WTC11 (cell line): ENCODE measurements at regions not wholly inside any gene's neighbourhood (a gene's known extent, or its start where the extent isn't known, plus 50 kb on each side); places are given as distances from the start of the nearest gene placed in this dataset.
A peak's percentile ranks its signal among the peaks of the same experiment; 100 is the strongest.

ENCODE experiments used
- ATAC-seq: fragments of 200-7000 bp; cut with Tn5 transposase; 2 replicates; pipeline ENCODE4 v1.10.0; 2021; ENCODE audit warnings: mild to moderate bottlenecking, moderate library complexity
- CTCF ChIA-PET: fragments of 300-600 bp; sonication (Branson Sonifier 250); formaldehyde crosslinking; loops from one replicate; lab custom pipeline; 2021; ENCODE audit warnings: antibody characterized with exemption; lab: Charles Lee
- POLR2A ChIA-PET: fragments of 350-600 bp; sonication (Branson Sonifier 250); formaldehyde crosslinking; loops from one replicate; lab custom pipeline; 2021; ENCODE audit warnings: antibody characterized with exemption; lab: Charles Lee
- DNase-seq: peaks from one replicate; pipeline ENCODE4 v3.0.0; 2021; ENCODE audit warnings: low spot score
- H3K27ac Mint-ChIP-seq: 2 replicates; pipeline ENCODE4 v1.8.0; 2021; ENCODE audit warnings: mixed read lengths
- H3K27me3 Mint-ChIP-seq: 2 replicates; pipeline ENCODE4 v1.8.0; 2021; ENCODE audit warnings: low read depth, mild to moderate bottlenecking, moderate library complexity, mixed read lengths
- H3K36me3 Mint-ChIP-seq: 2 replicates; pipeline ENCODE4 v1.8.0; 2021; ENCODE audit warnings: mixed read lengths
- H3K4me1 Mint-ChIP-seq: 2 replicates; pipeline ENCODE4 v1.8.0; 2022; ENCODE audit warnings: mixed read lengths
- H3K4me3 Mint-ChIP-seq: 2 replicates; pipeline ENCODE4 v1.8.0; 2021; ENCODE audit warnings: mild to moderate bottlenecking, moderate library complexity, mixed read lengths
- H3K9me3 Mint-ChIP-seq: 2 replicates; pipeline ENCODE4 v1.8.0; 2021; ENCODE audit warnings: mixed read lengths
- ARID4B ChIP-seq: sonication (generic); formaldehyde crosslinking; IDR thresholded peaks from 2 replicates; pipeline ENCODE4 v1.8.0; 2023; ENCODE audit warnings: missing genetic modification reagents, mild to moderate bottlenecking, borderline replicate concordance
- CDX4 ChIP-seq: fragments of 250-450 bp; sonication (Bioruptor Pico); IDR thresholded peaks from 2 replicates; pipeline ENCODE4 v1.9.0; 2021; ENCODE audit warnings: moderate library complexity, mild to moderate bottlenecking, inconsistent platforms, borderline replicate concordance
- CREB1 ChIP-seq: sonication (generic); formaldehyde crosslinking; IDR thresholded peaks from 2 replicates; pipeline ENCODE4 v1.8.0; 2023; ENCODE audit warnings: mild to moderate bottlenecking, missing genetic modification reagents
- E2F4 ChIP-seq: sonication (generic); formaldehyde crosslinking; IDR thresholded peaks from 2 replicates; pipeline ENCODE4 v1.8.1; 2022; ENCODE audit warnings: low read depth, mild to moderate bottlenecking, moderate library complexity, missing genetic modification reagents, borderline replicate concordance
- EMX1 ChIP-seq: fragments of 250-450 bp; sonication (Bioruptor Pico); IDR thresholded peaks from 2 replicates; pipeline ENCODE4 v1.8.0; 2021; ENCODE audit warnings: mild to moderate bottlenecking
- IRF2 ChIP-seq: sonication (generic); formaldehyde crosslinking; IDR thresholded peaks from 2 replicates; pipeline ENCODE4 v1.8.0; 2022; ENCODE audit warnings: low read depth, missing genetic modification reagents, borderline replicate concordance
- NFATC4 ChIP-seq: fragments of 250-450 bp; sonication (Bioruptor Pico); IDR thresholded peaks from 2 replicates; pipeline ENCODE4 v1.9.0; 2021; ENCODE audit warnings: mild to moderate bottlenecking
- NFE2L1 ChIP-seq: sonication (generic); formaldehyde crosslinking; IDR thresholded peaks from 2 replicates; pipeline ENCODE4 v1.8.1; 2023; ENCODE audit warnings: missing genetic modification reagents
- SMAD3 ChIP-seq: sonication (generic); formaldehyde crosslinking; IDR thresholded peaks from 2 replicates; pipeline ENCODE4 v1.8.0; 2022; ENCODE audit warnings: missing genetic modification reagents, mild to moderate bottlenecking, borderline replicate concordance
- TEAD4 ChIP-seq: sonication (generic); formaldehyde crosslinking; IDR thresholded peaks from 2 replicates; pipeline ENCODE4 v1.8.0; 2022; ENCODE audit warnings: mild to moderate bottlenecking, missing genetic modification reagents
- ZNF263 ChIP-seq: sonication (generic); formaldehyde crosslinking; IDR thresholded peaks from 2 replicates; pipeline ENCODE4 v1.8.1; 2022; ENCODE audit warnings: low read depth, mild to moderate bottlenecking, moderate library complexity, missing genetic modification reagents
- TF ChIP-seq, protein P1 (sequence below): fragments of 250-450 bp; sonication (Bioruptor Pico); IDR thresholded peaks from 2 replicates; pipeline ENCODE4 v1.9.0; 2021; ENCODE audit warnings: mild to moderate bottlenecking
- TF ChIP-seq, protein P2 (sequence below): sonication (generic); formaldehyde crosslinking; IDR thresholded peaks from 2 replicates; pipeline ENCODE4 v1.8.1; 2023; ENCODE audit warnings: mild to moderate bottlenecking, moderate library complexity, missing genetic modification reagents
- TF ChIP-seq, protein P3 (sequence below): fragments of 250-450 bp; sonication (Bioruptor Pico); IDR thresholded peaks from 2 replicates; pipeline ENCODE4 v1.9.0; 2021; ENCODE audit warnings: mild to moderate bottlenecking

GRCh38 chrY:13094904-13095600, 190.4 kb downstream of the DDX3Y start:
- no peaks in the 10 kb centered on the region for H3K27me3 Mint-ChIP-seq
- H3K36me3 Mint-ChIP-seq, result peaks cover 18% of the 10 kb centered on the region
- ChIA-PET POLR2A (no interaction called here), CTCF (no interaction called here)
- peak overlapping the region; percentile 68 for H3K27ac Mint-ChIP-seq
- no peak overlapping the region for H3K4me3 Mint-ChIP-seq
- TF ChIP-seq, protein P1, sequence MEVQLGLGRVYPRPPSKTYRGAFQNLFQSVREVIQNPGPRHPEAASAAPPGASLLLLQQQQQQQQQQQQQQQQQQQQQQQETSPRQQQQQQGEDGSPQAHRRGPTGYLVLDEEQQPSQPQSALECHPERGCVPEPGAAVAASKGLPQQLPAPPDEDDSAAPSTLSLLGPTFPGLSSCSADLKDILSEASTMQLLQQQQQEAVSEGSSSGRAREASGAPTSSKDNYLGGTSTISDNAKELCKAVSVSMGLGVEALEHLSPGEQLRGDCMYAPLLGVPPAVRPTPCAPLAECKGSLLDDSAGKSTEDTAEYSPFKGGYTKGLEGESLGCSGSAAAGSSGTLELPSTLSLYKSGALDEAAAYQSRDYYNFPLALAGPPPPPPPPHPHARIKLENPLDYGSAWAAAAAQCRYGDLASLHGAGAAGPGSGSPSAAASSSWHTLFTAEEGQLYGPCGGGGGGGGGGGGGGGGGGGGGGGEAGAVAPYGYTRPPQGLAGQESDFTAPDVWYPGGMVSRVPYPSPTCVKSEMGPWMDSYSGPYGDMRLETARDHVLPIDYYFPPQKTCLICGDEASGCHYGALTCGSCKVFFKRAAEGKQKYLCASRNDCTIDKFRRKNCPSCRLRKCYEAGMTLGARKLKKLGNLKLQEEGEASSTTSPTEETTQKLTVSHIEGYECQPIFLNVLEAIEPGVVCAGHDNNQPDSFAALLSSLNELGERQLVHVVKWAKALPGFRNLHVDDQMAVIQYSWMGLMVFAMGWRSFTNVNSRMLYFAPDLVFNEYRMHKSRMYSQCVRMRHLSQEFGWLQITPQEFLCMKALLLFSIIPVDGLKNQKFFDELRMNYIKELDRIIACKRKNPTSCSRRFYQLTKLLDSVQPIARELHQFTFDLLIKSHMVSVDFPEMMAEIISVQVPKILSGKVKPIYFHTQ (CRISPR knock-in tag), result no peak
- TF ChIP-seq ZNF263 (CRISPR knock-in tag) (no peak), EMX1 (CRISPR knock-in tag) (no peak), TEAD4 (no peak)
- H3K4me1 Mint-ChIP-seq, result peaks cover 54% of the 10 kb centered on the region
- peaks cover 24% of the 10 kb centered on the region for H3K9me3 Mint-ChIP-seq
- no peak for ATAC-seq
- no peak for DNase-seq

DNA sequence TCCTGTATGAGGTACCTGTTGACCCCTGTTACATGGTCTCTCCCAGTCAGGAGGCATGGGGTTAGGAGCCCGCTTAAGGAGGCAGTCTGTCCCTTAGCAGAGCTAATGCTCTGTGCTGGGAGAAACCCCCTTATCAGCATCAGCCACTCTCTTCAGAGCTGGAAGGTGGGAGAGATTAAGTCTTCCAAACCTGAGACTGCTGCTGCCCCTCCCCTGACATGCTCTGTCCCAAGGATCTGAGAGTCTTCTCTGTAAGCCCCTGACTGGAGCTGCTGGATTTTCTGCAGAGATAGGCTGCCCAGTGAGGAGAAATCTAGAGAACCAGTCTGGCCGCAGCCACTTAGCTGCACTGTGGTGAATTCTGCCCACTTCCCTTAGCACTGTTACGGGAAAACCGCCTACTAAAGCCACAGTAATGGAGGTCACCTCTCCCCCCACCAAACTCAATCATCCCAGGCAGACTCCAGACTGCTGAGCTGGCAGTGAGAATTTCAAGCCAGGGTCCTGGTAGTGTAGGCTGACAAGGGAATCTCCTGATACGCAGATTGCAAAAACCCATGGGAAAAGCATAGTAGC, 222.3 kb downstream of the DDX3Y start:
- no peak overlapping the region for H3K4me3 Mint-ChIP-seq
- CTCF ChIA-PET, result interaction anchor here (1.2 kb wide), 1 partner anchor 217 kb away, joined by 4 read pairs; no protein-coding TSS in a partner anchor
- POLR2A ChIA-PET, result interaction anchor here (0.6 kb wide), 1 partner anchor 154 kb away, joined by 3 read pairs; no protein-coding TSS in a partner anchor
- H3K4me1 Mint-ChIP-seq, result peaks cover 11% of the 10 kb centered on the region
- no peaks in the 10 kb centered on the region for H3K36me3 Mint-ChIP-seq
- DNase-seq, result no peak
- H3K27ac Mint-ChIP-seq, result no peak overlapping the region
- ATAC-seq, result peak; percentile 52
- H3K27me3 Mint-ChIP-seq, result no peaks in the 10 kb centered on the region
- TF ChIP-seq NFE2L1, result no peak
- no peak for TF ChIP-seq CDX4 (CRISPR knock-in tag)
- no peak for TF ChIP-seq E2F4 (CRISPR knock-in tag)
- no peak for TF ChIP-seq TEAD4
- no peaks in the 10 kb centered on the region for H3K9me3 Mint-ChIP-seq

GRCh38 chrY:13127476-13127875, 222.8 kb downstream of the DDX3Y start:
- DNase-seq (no peak), ATAC-seq (no peak)
- Mint-ChIP-seq H3K27ac (no peak overlapping the region), H3K4me1 (peaks cover 11% of the 10 kb centered on the region), H3K27me3 (no peaks in the 10 kb centered on the region), H3K4me3 (no peak overlapping the region), H3K9me3 (no peaks in the 10 kb centered on the region), H3K36me3 (no peaks in the 10 kb centered on the region)
- TF ChIP-seq NFATC4 (CRISPR knock-in tag), result no peak
- TF ChIP-seq ARID4B (CRISPR knock-in tag), result no peak
- TF ChIP-seq CREB1 (CRISPR knock-in tag), result no peak
- no peak for TF ChIP-seq SMAD3 (CRISPR knock-in tag)
- TF ChIP-seq, protein P2, sequence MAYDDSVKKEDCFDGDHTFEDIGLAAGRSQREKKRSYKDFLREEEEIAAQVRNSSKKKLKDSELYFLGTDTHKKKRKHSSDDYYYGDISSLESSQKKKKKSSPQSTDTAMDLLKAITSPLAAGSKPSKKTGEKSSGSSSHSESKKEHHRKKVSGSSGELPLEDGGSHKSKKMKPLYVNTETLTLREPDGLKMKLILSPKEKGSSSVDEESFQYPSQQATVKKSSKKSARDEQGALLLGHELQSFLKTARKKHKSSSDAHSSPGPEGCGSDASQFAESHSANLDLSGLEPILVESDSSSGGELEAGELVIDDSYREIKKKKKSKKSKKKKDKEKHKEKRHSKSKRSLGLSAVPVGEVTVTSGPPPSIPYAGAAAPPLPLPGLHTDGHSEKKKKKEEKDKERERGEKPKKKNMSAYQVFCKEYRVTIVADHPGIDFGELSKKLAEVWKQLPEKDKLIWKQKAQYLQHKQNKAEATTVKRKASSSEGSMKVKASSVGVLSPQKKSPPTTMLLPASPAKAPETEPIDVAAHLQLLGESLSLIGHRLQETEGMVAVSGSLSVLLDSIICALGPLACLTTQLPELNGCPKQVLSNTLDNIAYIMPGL (CRISPR knock-in tag), result no peak
- TF ChIP-seq, protein P3, sequence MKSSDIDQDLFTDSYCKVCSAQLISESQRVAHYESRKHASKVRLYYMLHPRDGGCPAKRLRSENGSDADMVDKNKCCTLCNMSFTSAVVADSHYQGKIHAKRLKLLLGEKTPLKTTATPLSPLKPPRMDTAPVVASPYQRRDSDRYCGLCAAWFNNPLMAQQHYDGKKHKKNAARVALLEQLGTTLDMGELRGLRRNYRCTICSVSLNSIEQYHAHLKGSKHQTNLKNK (CRISPR knock-in tag), result no peak
- TF ChIP-seq IRF2 (CRISPR knock-in tag), result no peak
- ChIA-PET CTCF (interaction anchor here (1.2 kb wide), 1 partner anchor 216 kb away, joined by 4 read pairs; no protein-coding TSS in a partner anchor), POLR2A (interaction anchor here (0.6 kb wide), 1 partner anchor 153 kb away, joined by 3 read pairs; no protein-coding TSS in a partner anchor)
